ENCODE measurements at regions not wholly inside any gene's neighbourhood (a gene's known extent, or its start where the extent isn't known, plus 50 kb on each side); places are given as distances from the start of the nearest gene placed in this dataset.

DNA sequence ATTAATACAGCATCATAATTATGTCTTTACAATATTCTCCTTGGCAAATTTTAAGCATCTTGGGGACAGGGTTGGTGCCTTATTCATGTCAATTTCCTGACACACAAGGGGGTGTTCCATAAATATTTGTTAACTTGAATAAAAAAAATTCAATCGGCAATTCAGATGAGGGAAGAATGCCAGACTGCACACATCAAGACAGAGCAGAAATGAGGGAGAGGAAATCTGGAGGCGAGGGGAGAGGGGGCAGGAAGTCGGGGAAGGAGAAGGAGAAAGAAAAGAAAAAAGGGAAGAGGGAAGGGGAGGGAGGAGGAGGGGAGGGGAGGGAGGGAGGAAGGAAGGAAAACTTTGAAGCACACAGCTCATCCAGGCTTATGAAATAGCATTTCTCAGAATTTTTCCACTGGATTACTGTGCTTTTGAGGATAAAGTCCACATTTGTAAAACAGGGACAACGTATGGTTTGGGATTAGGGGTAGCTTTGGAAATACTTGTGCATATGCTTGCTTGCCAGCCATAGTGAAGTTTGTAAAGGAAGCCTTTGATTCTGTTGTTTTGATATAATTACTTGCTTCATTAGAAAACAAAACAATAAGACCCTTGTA, 362.1 kb downstream of the SAMD5 start:
- TF ChIP-seq, protein P1, sequence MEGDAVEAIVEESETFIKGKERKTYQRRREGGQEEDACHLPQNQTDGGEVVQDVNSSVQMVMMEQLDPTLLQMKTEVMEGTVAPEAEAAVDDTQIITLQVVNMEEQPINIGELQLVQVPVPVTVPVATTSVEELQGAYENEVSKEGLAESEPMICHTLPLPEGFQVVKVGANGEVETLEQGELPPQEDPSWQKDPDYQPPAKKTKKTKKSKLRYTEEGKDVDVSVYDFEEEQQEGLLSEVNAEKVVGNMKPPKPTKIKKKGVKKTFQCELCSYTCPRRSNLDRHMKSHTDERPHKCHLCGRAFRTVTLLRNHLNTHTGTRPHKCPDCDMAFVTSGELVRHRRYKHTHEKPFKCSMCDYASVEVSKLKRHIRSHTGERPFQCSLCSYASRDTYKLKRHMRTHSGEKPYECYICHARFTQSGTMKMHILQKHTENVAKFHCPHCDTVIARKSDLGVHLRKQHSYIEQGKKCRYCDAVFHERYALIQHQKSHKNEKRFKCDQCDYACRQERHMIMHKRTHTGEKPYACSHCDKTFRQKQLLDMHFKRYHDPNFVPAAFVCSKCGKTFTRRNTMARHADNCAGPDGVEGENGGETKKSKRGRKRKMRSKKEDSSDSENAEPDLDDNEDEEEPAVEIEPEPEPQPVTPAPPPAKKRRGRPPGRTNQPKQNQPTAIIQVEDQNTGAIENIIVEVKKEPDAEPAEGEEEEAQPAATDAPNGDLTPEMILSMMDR (IDR thresholded peaks at IDR 0.05; ENCODE audit: insufficient read depth, low read depth, low read length) = no peak
- TF ChIP-seq EZH2 (IDR thresholded peaks at IDR 0.05; ENCODE audit: insufficient read depth, low read length) = no peak

Data from astrocyte (in vitro differentiated cells and primary cell).